HG02610 (cell line): ENCODE measurements at regions not wholly inside any gene's neighbourhood (a gene's known extent, or its start where the extent isn't known, plus 50 kb on each side); places are given as distances from the start of the nearest gene placed in this dataset.
A peak's percentile ranks its signal among the peaks of the same experiment; 100 is the strongest.

Source experiments
- ATAC-seq: cut with Tn5 transposase; IDR thresholded peaks from one replicate; pipeline ENCODE4 v1.9.1; 2021; ENCODE audit warnings: mild to moderate bottlenecking, moderate library complexity; ENCODE audit not compliant: unreplicated experiment

DNA sequence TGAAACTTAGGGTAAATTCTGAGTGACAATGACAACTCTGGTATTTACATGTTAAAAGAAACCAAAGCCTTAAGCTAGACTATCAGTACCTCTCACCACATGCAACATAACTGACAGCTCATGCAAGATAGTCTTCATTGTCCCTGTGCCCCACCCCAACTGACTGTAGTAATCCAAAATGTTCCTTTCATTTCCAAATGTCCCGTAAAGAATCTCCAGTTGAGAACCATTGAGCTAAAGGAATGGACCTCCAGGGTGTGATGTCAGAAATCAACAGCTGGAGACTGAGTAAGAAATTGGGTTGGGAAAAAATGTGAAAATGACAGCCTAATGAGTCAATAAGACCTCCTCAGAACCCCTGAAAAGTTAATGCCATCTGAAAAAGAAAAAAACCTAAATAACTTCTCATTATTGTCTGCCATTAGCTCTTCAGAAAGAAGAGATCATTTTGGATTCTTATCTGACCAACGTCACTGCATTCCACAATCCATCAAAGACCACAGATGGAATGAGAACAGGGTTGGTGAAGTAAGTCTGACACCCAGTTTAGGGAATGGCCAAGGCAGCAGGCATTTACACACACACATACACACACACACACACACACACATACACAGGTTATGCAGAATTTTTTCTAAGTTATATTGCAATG, 51.7 kb upstream of the ACVR2A start:
- ATAC-seq, result no peak

DNA sequence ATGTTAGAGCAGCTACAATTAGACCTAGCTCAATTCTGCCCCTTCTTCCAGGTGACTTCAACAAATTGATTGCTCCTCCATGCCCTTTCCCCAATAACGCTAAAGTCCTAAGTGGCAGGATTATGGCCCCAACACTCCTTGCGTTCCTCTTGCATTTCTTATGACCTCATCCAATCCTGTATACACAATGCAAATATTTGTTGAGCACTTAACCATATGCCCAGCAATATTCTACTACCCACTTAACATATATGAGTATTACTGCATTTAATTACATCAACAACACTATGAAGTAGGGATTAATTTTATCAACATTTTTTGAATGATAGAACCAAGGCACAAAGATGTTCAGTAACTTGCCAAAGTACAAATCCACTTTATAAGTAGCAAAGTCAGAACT, 54.2 kb upstream of the ACVR2A start:
- ATAC-seq, result no peak

DNA sequence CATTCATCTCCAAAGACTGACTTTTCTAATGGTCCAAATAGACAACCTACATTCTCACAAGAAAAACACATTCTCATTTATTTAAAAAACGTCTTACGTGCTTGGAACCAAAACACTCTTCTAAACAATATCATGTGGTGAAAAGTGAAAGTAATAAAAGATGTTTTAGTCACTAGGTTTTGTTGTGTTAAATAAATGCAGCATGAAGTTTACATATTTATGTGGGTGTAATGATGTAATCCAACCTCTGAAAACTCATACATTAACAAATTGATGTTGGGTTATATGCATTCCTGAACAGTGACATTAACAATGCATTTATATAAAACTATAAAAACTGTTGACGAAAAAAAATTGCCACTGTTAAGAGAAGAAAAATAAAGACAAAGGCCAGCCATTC, 55.1 kb upstream of the ACVR2A start:
- no peak for ATAC-seq

DNA sequence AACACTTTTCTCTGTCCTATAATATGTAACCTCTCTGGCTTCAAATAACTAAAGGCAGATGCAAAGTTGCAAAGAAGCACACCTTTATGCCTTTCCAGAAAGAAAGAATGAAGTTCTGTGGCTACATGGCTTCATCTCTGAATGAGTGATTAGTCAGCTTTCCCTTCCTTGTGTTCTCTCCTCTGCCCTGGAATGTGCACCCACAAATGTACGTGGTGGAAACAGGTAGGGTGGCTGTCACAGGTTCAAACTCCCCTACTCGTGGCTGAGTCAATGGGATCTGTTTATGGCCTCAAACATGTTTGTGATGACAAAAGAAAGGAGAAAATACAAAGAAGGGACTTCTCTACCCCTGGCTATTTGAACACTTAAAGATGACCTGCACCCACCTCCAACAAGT, 55.5 kb upstream of the ACVR2A start:
- ATAC-seq, result no peak

DNA sequence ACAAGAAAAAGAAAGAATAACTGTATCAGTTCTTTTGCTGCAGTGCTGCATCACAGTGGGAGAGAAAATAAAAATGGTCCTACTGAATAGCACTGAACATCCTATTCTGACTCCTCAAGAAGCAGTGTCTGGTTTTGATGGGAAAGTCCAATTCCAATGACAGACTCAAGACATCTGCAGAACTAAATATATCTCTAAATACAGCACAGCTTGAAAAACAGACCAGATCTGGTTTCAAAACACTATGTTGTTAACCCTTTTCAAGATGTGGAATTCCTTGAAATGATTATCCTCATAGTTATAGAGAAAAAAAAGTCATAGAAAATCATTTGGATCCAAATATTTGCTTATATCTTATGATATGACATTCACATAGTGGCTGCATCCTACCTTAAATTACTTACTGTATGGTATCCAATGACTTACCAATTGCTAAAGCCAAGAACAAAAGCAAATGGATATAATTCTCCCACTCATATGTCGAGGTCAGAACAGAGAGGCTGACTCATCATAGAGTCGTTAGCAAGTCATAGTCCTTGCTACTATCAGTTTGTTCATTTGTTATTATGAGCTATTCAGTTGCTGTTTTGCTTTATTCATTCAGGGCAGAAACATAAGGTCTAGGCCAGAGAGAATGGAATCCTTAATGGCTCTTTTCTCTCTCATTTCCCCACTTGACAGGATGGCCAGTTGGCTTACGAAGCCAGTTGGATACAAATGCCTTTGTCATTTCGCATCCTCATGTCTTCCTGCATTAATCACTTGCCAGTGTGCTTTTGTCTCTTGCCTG, 62.5 kb upstream of the ACVR2A start:
- ATAC-seq, result no peak

DNA sequence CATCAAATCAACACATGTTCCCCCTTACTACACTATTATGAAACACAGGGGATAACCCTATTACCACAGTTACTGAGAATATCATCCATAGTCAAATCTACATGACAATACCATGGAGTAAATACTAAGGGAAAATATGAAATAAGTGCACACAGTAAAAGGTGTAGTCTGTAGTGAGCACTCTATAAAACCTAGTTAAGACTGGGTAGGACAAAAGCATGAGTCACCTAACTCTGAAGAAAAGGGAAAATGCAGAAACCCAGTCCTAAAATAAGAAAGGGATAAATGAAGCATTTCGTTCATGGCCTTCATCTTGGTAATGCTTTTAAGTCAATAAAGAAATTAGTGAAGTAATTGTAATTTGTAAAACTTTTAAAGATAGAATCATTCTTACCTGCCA, 65.4 kb upstream of the ACVR2A start:
- ATAC-seq, result no peak

DNA sequence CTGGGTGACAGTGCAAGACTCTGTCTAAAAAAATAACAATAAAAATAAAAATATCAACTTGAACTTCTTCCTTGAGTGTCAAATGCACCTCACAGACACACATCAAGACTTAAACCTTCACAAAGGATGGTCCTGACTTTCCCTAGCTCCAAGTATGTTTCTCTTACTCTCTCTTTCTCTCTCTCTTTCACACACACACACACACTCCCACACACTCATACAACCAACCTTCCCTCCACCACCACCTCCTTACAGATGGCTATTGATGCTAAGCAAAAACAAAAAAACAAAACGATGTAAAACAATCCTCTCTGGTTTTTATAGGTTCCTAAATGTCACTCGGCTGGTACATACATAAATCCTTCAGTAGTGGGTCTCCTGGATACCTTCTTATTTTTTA, 67.4 kb upstream of the ACVR2A start:
- ATAC-seq, result no peak

DNA sequence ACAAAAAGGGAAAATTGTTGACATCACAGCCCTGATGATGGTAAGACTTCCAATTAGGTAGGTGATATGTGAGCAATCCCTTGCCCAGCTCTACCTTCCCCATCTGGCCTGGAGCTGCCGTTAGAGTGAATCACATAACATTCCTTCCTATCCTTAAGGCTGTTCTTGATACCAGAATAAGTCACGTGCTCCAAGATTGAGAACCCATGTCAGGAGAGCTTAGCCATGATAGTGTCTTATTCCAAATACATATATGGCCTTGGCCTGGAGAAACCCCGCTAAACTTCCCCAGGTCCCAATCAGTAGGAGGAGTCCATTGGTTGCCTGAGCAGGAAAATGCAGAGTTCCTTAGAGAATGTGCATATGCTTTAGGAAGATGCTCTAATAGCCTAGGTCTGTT, 70.0 kb upstream of the ACVR2A start:
- ATAC-seq, result no peak

DNA sequence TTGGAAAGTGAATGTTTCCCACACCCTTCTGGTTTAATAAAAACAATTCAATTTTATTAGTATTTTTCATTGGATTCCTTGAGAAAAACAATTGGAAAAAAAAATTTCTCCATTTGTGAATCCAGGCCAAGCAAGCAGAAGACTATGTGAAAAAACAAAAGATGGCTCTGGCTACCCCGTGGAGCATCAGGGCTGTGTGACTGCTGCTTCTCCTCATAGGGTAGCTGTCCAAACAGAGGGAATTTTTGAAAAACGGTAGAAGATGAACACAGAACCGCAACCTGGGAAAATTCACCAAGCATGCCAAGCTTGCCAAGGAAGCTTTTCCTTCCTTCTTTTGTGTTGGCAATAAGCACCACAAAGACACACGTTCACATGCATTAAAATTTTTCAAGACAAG, 71.3 kb upstream of the ACVR2A start:
- ATAC-seq, result no peak

DNA sequence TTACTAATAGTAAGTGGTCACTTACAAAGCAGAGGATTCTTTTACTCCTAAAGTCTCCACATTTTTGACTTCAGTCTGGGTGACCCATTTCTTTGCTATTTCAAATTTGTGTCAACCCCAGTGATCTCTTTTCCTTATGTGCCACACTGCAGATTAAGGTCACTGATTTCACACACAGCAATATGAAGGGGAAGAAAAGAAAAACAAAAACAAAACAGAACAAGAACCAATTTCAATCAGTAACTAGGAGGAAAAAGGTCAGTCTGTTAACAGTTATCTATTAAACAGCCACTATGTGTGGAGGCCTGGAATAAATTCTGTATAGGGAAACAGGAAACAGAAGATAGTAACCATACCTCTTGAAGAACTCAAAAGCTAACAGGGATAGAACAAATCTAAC, 72.0 kb upstream of the ACVR2A start:
- no peak for ATAC-seq

DNA sequence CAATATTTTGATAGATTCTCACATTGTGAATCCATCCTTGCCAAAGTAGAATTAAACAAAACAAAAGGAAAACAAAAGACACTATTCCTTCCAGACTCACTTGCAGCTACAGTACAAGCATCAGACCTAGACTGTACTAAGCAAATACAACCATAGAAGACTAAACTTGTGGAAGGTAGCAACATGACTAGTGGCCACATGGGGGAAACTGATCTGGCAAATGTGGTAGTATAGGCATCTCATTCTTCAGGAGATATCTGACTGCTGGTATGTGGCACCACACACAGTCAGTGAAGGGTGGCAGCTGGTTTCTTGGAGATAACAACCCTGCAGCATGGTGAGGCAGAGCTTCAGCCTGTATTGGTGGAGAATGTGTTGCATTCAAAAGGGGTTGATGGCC, 81.0 kb upstream of the ACVR2A start:
- ATAC-seq, result no peak

DNA sequence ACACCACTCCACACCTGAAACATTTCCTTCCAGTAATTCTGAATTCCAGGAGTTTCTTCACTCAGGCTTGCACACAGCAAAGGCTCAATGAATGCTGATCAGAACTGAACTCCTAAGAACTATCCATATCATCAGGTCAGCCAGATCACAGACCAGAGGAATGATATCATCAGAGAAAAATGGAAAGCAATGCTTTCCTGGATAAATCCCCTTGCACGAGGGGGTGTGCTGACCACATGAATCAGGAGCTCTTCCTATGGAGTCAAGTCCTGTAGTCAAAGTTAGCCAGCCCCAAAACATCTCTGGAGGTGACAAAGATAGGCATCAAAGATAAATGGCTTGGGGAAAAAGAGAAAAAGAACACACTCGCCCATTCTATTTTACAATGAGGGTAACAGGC, 83.8 kb upstream of the ACVR2A start:
- no peak for ATAC-seq

DNA sequence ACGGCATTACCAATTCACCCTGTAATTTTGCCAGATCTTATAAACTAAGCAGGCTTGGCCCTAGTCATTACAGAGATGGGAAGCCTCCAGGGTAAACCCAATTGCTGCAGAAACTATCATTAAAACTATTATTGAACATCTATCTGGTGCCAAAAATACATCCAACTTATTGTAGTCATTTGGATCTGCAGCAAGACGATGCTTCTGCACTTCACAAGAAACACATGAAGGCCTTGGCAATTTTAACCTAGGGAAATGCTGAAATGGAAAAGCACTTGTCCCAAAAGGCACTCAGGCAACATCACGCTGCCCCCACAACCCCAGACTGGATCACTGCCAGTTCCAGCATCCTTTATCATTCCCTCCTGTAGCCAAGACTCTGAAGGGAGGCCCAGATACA, 85.3 kb upstream of the ACVR2A start:
- no peak for ATAC-seq

DNA sequence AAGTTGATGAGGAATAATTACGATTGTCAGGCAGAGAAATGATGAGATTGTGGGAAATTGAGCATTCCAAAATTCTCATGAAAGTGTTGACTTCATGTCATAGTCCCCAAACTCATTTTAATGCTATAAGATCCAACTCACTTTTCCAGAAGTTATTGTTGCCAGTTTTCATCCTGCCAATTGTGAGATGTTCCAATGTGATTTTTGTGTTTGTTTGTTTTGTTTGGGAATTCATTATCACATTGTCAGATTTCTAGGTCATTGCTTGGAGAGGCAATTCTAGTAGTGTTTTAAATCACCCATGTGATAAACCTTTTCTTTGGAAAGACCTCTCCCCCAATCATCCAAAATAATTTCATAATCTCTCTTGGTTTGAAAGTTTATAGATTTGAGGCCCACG, 86.0 kb upstream of the ACVR2A start:
- ATAC-seq, result no peak

DNA sequence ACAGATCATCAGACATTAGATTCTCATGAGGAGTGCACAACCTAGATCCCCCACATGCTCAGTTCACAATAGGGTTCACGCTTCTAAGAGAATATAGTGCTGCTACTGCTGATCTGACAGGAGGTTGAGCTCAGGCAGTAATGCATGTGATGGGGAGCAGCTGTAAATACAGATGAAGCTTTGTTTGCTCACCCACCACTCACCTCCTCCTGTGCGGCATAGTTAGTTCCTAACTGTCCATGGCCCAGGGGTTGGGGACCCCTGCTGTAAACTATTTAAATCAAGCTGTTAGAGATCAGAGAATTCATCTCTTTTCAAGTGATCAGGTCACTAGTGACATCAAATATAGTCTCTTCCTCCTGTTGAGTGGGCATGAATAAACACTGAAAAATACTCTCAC, 88.8 kb upstream of the ACVR2A start:
- no peak for ATAC-seq

DNA sequence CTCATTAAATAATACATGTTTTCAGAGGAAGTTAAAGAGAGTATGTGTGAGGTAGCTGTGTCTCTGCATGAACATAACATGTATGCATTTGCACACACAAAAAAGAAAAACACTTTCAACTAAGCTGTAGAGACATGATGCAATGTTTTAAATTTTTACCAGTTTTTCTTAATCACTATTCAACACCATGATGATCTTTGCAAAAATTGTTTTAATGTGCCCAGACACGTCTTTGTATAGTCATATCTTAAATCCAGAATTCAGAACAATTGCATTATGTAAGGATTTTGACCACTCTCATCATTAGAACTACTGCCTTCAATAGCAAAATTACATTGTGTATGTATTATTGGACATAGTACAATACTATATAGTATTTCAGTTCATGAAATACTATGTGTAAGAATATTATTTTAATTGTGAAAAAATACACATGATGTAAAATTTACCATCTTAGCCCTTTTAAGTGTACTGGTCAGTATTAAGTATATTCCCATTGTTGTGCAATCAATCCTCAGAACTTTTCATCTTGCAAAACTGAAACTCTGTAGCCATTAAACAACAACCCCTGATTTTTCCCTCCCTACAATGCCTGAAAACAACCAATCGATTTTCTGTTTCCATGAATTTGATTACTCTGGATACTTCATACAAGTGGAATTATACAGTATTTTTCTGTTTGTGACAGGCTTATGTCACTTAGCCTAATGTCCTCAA, 104.5 kb upstream of the ACVR2A start:
- no peak for ATAC-seq

DNA sequence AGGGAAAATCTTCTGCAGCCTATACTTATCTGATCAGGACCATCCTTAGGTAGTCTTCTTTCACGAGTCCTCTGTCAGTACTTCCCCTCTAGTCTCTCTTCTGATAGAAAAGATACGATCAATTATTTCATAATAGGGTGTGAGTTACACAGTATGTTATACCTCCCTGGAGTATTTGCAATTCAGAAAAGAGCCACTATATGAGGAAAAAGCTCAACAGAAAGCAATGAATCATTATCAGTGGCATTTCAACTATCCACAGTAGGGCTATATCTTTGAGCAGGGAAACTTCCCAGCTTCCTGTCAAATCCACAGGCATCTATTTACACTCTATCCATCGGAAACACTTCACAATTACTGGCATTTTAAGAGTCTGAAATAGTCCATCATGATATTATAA, 105.3 kb upstream of the ACVR2A start:
- ATAC-seq, result no peak

DNA sequence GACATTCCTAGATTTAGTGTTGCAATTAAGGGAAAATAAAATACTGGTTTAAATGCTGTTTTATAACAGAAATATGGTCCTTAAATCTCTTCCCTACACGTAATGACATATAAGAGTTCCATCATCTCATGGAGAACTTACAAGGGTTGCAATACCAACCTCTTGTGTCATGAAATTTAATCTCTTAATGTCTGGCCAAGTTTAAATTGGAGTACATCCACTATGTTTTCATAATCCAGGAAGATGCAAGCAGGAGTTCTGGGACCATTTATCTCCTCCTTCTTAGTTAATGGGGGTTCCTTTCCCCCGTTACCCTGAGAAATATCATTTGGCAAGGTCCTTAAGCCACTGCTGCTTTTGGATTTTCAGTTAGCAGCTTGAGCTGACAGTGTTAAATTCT, 126.0 kb upstream of the ACVR2A start:
- ATAC-seq, result no peak

DNA sequence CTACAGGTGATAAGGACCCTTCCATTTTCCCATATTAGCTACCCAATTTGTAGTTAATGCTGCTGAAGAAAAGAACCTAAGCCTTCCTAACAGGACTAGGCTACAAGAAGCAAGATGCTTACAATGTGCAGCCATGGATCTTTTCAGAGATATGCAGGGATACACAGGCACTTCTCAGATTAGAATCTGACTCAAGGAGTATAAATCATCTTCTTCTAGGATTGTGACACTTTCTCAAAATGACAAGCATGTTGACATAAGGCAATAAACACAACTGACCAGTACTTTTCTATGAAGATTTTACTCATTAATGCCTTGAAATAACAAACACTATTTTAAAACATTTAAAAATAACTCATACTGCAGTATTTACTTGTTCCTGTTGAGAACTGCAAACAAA, 127.9 kb upstream of the ACVR2A start:
- no peak for ATAC-seq

DNA sequence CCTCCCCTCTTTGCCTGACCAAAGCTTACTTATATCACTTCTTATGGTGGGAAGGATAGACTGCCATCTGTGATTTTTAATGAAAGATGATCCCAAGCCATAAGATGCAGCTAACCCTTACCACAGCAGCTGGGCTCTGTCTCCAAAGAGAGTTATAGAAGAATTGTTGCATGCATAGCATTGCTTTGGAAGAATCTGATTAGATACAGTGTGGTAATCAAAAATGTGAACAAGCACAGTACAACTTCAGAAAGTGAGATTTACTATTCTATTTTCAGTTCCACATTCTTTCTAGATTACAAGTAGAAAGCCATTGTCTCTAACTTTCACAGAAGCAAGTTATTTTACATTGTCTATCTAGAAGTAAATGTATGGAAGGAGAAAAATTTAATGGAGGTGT, 129.0 kb upstream of the ACVR2A start:
- ATAC-seq, result peak; percentile 40

DNA sequence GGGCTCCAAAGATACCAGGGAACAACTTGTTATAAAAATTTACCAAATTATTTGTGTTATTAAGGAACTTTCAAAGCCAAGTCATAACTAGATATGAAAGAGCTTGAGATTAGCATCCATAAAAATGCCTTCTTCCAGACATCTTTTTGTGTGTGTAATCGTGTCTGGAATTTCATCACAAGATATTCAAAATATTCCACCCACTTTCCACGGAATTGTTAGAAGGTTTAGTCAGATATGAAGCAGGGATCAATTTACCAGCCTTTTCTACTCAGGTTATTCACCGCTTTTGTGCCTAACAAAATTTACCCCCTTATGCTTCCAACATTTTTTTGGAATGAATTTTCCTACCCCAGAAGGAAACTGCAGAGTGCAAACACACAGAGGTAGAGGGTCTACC, 130.2 kb upstream of the ACVR2A start:
- ATAC-seq, result no peak

DNA sequence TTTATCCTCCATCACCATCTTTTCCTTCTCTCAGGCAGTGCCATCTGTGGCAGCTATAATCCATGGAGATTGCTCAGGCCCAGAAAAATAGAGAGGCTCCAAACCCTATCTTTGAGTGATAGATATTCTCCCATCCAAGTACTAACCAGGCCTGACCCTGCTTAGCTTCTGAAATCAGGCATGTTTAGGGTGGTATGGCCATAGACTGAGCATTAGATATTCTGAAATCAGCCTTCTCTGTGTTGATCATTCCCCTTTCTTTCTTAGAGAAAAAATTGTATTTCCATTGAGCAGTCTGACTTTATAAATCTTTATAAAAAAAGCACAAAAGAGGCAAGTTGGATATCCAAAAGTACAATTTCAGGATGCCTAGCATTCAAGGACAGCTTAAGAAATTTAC, 131.5 kb upstream of the ACVR2A start:
- ATAC-seq, result no peak
